ENCODE measurements at regions not wholly inside any gene's neighbourhood (a gene's known extent, or its start where the extent isn't known, plus 50 kb on each side); places are given as distances from the start of the nearest gene placed in this dataset.

DNA sequence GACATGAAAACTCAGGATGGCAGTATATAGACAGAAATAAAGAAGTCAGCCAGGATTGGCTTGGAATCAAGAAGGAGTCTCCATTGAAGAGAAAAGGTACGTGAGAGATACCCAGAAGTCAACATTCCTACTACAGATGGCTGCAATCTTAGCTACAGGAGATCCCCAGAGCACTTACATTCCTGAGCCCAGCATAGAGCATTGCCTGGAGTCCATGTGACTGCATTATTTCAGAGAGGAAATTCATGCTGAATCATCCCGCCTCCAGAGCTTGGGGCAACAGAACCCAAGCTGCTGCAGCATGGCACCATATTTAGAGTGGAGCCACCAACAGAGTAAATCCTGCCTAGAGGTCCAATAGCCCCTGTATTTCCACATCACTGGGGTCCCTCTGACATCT, 125.0 kb upstream of the GRIK2 start:
- Histone ChIP-seq H3K36me3 (ENCODE audit: control insufficient read depth in 2 of 2, insufficient read depth in 2 of 2, low read length in 2 of 2) (no peaks in the 10 kb centered on the region), H3K9ac (ENCODE audit: low read depth in 1 of 2, low read length in 2 of 2) (no peak overlapping the region), H3K9me3 (ENCODE audit: control insufficient read depth in 2 of 2, low read length in 2 of 2) (no peaks in the 10 kb centered on the region), H3K27me3 (ENCODE audit: control insufficient read depth in 2 of 2, insufficient read depth in 2 of 2, low read length in 2 of 2) (no peaks in the 10 kb centered on the region), H3K4me1 (ENCODE audit: control insufficient read depth in 2 of 2, insufficient read depth in 2 of 2, low read length in 2 of 2) (no peaks in the 10 kb centered on the region), H3K4me3 (ENCODE audit: low read length in 2 of 2) (no peak overlapping the region), H3K27ac (ENCODE audit: low read depth in 2 of 2, low read length in 2 of 2) (no peak overlapping the region)

DNA sequence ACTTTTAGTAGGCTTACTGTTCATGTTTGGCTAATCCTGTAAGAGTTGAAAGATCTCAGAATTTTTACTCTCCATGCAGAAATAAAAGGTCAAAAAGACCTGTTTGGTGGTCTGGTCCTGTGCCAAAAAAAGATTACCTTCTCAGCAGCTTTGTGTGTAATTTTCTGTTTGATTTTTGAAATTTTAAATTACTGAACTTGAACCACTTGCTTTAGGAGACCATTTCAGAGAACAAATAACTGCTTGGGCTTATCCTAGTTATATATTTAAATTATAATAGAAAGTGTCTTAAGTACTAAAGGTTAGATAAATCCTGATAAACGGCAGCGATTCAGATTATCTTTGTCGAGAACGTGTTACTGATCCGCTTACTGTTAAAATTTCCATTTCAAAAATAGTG, 118.3 kb upstream of the GRIK2 start:
- H3K9me3 ChIP-seq (ENCODE audit: control insufficient read depth in 2 of 2, low read length in 2 of 2): no peaks in the 10 kb centered on the region
- no peak overlapping the region for H3K9ac ChIP-seq (ENCODE audit: low read depth in 1 of 2, low read length in 2 of 2)
- no peak overlapping the region for H3K4me3 ChIP-seq (ENCODE audit: low read length in 2 of 2)
- H3K36me3 ChIP-seq (ENCODE audit: control insufficient read depth in 2 of 2, insufficient read depth in 2 of 2, low read length in 2 of 2): no peaks in the 10 kb centered on the region
- H3K27me3 ChIP-seq (ENCODE audit: control insufficient read depth in 2 of 2, insufficient read depth in 2 of 2, low read length in 2 of 2): no peaks in the 10 kb centered on the region
- no peak overlapping the region for H3K27ac ChIP-seq (ENCODE audit: low read depth in 2 of 2, low read length in 2 of 2)
- H3K4me1 ChIP-seq (ENCODE audit: control insufficient read depth in 2 of 2, insufficient read depth in 2 of 2, low read length in 2 of 2): no peaks in the 10 kb centered on the region

DNA sequence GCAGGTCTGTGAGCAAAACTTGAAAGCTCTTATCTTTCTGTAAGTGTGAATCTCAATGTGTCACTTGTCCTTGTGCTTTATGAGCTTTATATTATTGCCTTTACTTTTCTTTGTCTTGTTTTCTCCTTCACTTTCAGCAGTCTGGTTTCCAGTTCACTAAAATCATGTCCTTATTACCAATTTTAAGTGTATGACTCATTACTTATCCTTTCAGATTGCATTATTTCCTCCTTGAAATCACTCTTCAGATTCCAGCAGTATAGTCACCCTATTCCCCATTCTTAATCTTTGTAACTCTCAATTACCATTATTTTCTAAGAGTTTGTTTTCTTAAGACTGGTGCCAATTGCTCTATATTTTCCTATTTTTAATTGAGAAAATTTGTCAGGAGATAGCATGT, 117.4 kb upstream of the GRIK2 start:
- Histone ChIP-seq H3K9ac (ENCODE audit: low read depth in 1 of 2, low read length in 2 of 2) (no peak overlapping the region), H3K27me3 (ENCODE audit: control insufficient read depth in 2 of 2, insufficient read depth in 2 of 2, low read length in 2 of 2) (no peaks in the 10 kb centered on the region), H3K4me1 (ENCODE audit: control insufficient read depth in 2 of 2, insufficient read depth in 2 of 2, low read length in 2 of 2) (no peaks in the 10 kb centered on the region), H3K9me3 (ENCODE audit: control insufficient read depth in 2 of 2, low read length in 2 of 2) (no peaks in the 10 kb centered on the region), H3K36me3 (ENCODE audit: control insufficient read depth in 2 of 2, insufficient read depth in 2 of 2, low read length in 2 of 2) (no peaks in the 10 kb centered on the region), H3K27ac (ENCODE audit: low read depth in 2 of 2, low read length in 2 of 2) (no peak overlapping the region), H3K4me3 (ENCODE audit: low read length in 2 of 2) (no peak overlapping the region)

DNA sequence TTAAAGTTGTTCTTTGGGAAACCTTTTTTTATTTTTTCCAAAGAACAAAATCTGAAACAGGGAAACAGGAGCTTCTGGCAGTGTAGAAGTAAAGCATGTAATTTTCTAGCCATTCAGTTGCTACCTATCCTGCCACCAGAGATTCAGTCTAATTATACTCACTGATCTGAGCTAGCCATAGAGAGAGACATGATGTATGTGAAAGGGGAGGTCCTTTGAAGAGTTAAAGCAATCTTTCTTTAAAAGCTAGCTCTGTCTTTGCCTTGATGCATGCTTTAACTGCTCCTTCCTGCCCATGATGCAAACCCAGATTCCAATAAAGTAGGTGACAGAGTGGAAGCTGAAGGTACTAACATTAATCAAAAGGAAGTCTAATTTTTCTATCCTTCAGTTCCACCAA, 114.1 kb upstream of the GRIK2 start:
- Histone ChIP-seq H3K36me3 (ENCODE audit: control insufficient read depth in 2 of 2, insufficient read depth in 2 of 2, low read length in 2 of 2) (no peaks in the 10 kb centered on the region), H3K9ac (ENCODE audit: low read depth in 1 of 2, low read length in 2 of 2) (no peak overlapping the region), H3K27me3 (ENCODE audit: control insufficient read depth in 2 of 2, insufficient read depth in 2 of 2, low read length in 2 of 2) (no peaks in the 10 kb centered on the region), H3K27ac (ENCODE audit: low read depth in 2 of 2, low read length in 2 of 2) (no peak overlapping the region), H3K4me1 (ENCODE audit: control insufficient read depth in 2 of 2, insufficient read depth in 2 of 2, low read length in 2 of 2) (no peaks in the 10 kb centered on the region), H3K4me3 (ENCODE audit: low read length in 2 of 2) (no peak overlapping the region), H3K9me3 (ENCODE audit: control insufficient read depth in 2 of 2, low read length in 2 of 2) (no peaks in the 10 kb centered on the region)

DNA sequence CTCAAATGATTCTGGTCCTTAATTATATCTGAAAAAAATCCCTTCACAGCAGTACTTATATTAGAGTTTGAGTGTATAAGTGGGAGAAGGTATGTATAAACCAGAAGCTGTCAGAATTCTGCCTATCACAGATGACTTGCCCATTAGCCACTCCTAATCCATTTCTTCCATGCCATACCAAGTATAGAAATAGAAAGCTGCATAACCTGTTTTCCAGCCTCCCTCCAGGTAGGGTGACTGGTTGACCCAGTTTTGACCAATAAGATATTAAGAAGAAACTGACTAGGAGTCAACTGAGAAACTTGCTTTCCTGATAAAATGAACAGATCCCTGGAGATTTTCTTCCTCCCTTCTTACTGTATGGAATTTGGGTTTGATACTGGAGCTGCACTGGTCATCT, 112.2 kb upstream of the GRIK2 start:
- Histone ChIP-seq H3K4me1 (ENCODE audit: control insufficient read depth in 2 of 2, insufficient read depth in 2 of 2, low read length in 2 of 2) (no peaks in the 10 kb centered on the region), H3K27me3 (ENCODE audit: control insufficient read depth in 2 of 2, insufficient read depth in 2 of 2, low read length in 2 of 2) (no peaks in the 10 kb centered on the region), H3K36me3 (ENCODE audit: control insufficient read depth in 2 of 2, insufficient read depth in 2 of 2, low read length in 2 of 2) (no peaks in the 10 kb centered on the region), H3K27ac (ENCODE audit: low read depth in 2 of 2, low read length in 2 of 2) (no peak overlapping the region), H3K9ac (ENCODE audit: low read depth in 1 of 2, low read length in 2 of 2) (no peak overlapping the region), H3K9me3 (ENCODE audit: control insufficient read depth in 2 of 2, low read length in 2 of 2) (no peaks in the 10 kb centered on the region), H3K4me3 (ENCODE audit: low read length in 2 of 2) (no peak overlapping the region)

DNA sequence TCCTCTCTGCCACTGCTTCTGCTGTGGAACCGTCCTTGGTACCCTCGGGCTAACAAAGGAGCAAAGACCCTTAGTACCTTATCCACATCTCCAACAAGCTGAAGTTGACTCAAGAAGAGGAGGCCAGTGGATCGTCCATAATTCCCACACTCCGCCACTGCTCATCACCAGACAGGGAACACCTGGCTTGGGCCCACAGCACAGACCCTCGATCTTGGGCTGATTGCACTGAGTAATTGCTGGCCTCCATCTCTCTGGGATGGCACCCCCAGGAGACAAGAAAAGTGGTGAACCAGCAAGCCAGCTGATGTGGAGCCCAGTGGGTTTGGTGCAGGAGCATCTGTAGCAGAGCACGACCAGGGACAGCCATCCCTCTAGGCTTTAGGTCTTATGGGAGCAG, 109.4 kb upstream of the GRIK2 start:
- no peak overlapping the region for H3K9ac ChIP-seq (ENCODE audit: low read depth in 1 of 2, low read length in 2 of 2)
- no peaks in the 10 kb centered on the region for H3K27me3 ChIP-seq (ENCODE audit: control insufficient read depth in 2 of 2, insufficient read depth in 2 of 2, low read length in 2 of 2)
- H3K9me3 ChIP-seq (ENCODE audit: control insufficient read depth in 2 of 2, low read length in 2 of 2): no peaks in the 10 kb centered on the region
- H3K36me3 ChIP-seq (ENCODE audit: control insufficient read depth in 2 of 2, insufficient read depth in 2 of 2, low read length in 2 of 2): no peaks in the 10 kb centered on the region
- H3K4me3 ChIP-seq (ENCODE audit: low read length in 2 of 2): no peak overlapping the region
- H3K4me1 ChIP-seq (ENCODE audit: control insufficient read depth in 2 of 2, insufficient read depth in 2 of 2, low read length in 2 of 2): no peaks in the 10 kb centered on the region
- no peak overlapping the region for H3K27ac ChIP-seq (ENCODE audit: low read depth in 2 of 2, low read length in 2 of 2)

DNA sequence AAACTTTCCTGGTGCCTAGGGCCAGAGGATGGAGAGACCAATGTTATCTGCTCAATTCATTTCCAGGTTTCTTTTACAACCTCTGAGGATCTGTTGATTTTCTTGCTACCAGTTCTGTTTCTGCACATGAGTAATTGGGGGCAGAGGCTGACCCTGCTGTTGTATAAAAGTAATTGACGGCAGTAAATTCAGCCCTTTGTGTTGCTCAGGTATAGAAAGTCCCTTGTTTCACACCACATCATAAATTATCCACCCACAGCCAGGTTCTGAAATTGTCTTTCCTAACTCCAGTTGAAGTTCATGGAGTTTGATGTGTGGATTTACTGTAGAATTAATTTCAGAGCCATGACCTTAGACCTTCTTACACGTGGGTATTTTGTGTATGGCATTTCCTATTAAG, 107.4 kb upstream of the GRIK2 start:
- H3K27me3 ChIP-seq (ENCODE audit: control insufficient read depth in 2 of 2, insufficient read depth in 2 of 2, low read length in 2 of 2): no peaks in the 10 kb centered on the region
- no peak overlapping the region for H3K27ac ChIP-seq (ENCODE audit: low read depth in 2 of 2, low read length in 2 of 2)
- no peaks in the 10 kb centered on the region for H3K36me3 ChIP-seq (ENCODE audit: control insufficient read depth in 2 of 2, insufficient read depth in 2 of 2, low read length in 2 of 2)
- no peaks in the 10 kb centered on the region for H3K9me3 ChIP-seq (ENCODE audit: control insufficient read depth in 2 of 2, low read length in 2 of 2)
- no peaks in the 10 kb centered on the region for H3K4me1 ChIP-seq (ENCODE audit: control insufficient read depth in 2 of 2, insufficient read depth in 2 of 2, low read length in 2 of 2)
- H3K4me3 ChIP-seq (ENCODE audit: low read length in 2 of 2): no peak overlapping the region
- no peak overlapping the region for H3K9ac ChIP-seq (ENCODE audit: low read depth in 1 of 2, low read length in 2 of 2)

DNA sequence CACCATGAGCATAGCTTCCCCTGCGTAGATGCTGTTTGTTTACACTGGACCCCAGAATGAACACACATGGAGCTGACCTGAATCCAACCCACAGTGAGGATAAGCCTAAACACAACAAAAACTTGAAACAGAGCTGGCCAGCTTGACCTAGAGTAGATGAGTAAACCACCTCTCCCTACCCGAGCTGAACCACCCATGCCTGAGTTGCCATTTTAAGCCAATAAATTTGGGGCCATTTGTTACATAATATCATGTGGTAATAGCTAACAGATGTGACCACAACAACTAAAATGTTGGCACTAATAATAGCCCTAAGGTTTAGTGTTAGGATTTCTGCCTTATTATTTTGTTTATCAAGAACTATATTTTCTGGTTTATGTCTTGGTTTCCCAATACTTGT, 103.2 kb upstream of the GRIK2 start:
- H3K36me3 ChIP-seq (ENCODE audit: control insufficient read depth in 2 of 2, insufficient read depth in 2 of 2, low read length in 2 of 2): no peaks in the 10 kb centered on the region
- no peaks in the 10 kb centered on the region for H3K9me3 ChIP-seq (ENCODE audit: control insufficient read depth in 2 of 2, low read length in 2 of 2)
- no peak overlapping the region for H3K27ac ChIP-seq (ENCODE audit: low read depth in 2 of 2, low read length in 2 of 2)
- H3K27me3 ChIP-seq (ENCODE audit: control insufficient read depth in 2 of 2, insufficient read depth in 2 of 2, low read length in 2 of 2): no peaks in the 10 kb centered on the region
- H3K4me1 ChIP-seq (ENCODE audit: control insufficient read depth in 2 of 2, insufficient read depth in 2 of 2, low read length in 2 of 2): no peaks in the 10 kb centered on the region
- no peak overlapping the region for H3K4me3 ChIP-seq (ENCODE audit: low read length in 2 of 2)
- no peak overlapping the region for H3K9ac ChIP-seq (ENCODE audit: low read depth in 1 of 2, low read length in 2 of 2)

DNA sequence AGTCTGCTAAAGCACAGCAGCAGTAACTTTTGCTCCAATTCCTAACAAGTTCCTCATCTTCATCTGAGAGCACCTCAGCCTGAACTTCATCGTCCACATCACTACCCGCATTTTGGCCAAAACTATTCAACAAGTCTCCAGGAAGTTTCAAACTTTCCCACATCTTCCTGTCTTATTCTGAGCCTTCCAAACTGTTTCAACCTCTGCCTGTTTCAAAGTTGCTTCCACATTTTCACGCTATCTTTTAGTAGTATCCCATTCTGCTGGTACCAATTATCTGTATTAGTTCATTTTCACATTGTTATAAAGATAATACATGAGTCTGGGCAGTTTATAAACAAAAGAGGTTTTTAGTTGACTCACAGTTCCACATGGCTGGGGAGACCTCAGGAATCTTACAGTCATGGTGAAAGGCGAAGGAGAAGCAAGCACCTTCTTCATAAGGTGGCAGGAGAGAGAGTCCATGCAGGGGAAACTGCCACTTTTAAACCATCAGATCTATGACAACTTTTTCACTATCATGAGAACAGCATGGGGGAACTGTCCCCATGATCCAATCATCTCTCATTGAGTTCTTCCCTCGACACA, 99.4 kb upstream of the GRIK2 start:
- no peak overlapping the region for H3K9ac ChIP-seq (ENCODE audit: low read depth in 1 of 2, low read length in 2 of 2)
- H3K4me1 ChIP-seq (ENCODE audit: control insufficient read depth in 2 of 2, insufficient read depth in 2 of 2, low read length in 2 of 2): no peaks in the 10 kb centered on the region
- no peaks in the 10 kb centered on the region for H3K27me3 ChIP-seq (ENCODE audit: control insufficient read depth in 2 of 2, insufficient read depth in 2 of 2, low read length in 2 of 2)
- H3K36me3 ChIP-seq (ENCODE audit: control insufficient read depth in 2 of 2, insufficient read depth in 2 of 2, low read length in 2 of 2): no peaks in the 10 kb centered on the region
- H3K27ac ChIP-seq (ENCODE audit: low read depth in 2 of 2, low read length in 2 of 2): no peak overlapping the region
- no peaks in the 10 kb centered on the region for H3K9me3 ChIP-seq (ENCODE audit: control insufficient read depth in 2 of 2, low read length in 2 of 2)
- no peak overlapping the region for H3K4me3 ChIP-seq (ENCODE audit: low read length in 2 of 2)

DNA sequence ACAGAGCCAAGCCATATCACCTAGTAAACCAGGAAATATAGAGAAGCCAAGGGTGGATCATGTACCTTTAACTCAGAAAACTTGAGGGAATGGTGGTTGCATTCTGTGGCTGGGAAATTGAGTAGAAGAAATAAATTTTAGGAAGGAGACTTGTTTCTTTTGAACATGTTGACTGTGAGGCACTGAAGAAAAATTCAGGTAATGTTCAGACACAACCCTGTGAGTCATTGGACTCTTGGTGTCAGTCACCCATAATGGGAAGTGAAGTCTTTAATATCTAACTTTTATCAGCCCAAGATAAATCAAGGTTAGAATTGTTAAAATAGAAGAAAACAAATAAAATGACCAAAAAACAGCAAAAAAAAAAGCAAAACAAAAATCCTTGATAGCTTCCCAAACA, 98.8 kb upstream of the GRIK2 start:
- Histone ChIP-seq H3K4me1 (ENCODE audit: control insufficient read depth in 2 of 2, insufficient read depth in 2 of 2, low read length in 2 of 2) (no peaks in the 10 kb centered on the region), H3K9me3 (ENCODE audit: control insufficient read depth in 2 of 2, low read length in 2 of 2) (no peaks in the 10 kb centered on the region), H3K36me3 (ENCODE audit: control insufficient read depth in 2 of 2, insufficient read depth in 2 of 2, low read length in 2 of 2) (no peaks in the 10 kb centered on the region), H3K9ac (ENCODE audit: low read depth in 1 of 2, low read length in 2 of 2) (no peak overlapping the region), H3K4me3 (ENCODE audit: low read length in 2 of 2) (no peak overlapping the region), H3K27ac (ENCODE audit: low read depth in 2 of 2, low read length in 2 of 2) (no peak overlapping the region), H3K27me3 (ENCODE audit: control insufficient read depth in 2 of 2, insufficient read depth in 2 of 2, low read length in 2 of 2) (no peaks in the 10 kb centered on the region)

All from mucosa of rectum (tissue), 2 donors.